ENCODE measurements at regions not wholly inside any gene's neighbourhood (a gene's known extent, or its start where the extent isn't known, plus 50 kb on each side); places are given as distances from the start of the nearest gene placed in this dataset.

DNA sequence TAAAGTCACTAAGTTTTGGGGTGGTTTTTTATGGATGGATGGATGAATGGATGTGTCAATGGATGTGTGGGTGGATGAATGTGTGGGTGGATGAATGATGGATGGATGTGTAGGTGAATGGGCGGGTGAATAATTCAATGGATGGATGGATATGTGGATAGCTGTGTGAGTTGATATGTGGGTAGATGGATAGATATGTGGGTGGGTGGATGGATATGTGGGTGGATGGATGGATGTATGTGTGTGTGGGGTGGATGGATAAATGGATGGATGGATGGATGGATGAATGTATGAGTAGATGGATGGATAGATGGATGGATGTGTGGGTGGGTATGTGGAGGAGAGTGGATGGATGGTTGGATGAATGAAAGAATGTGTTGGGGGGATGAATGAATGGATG, 310.1 kb upstream of the C16orf82 start:
- DNase-seq (ENCODE audit: low spot score) (no peak), ATAC-seq (no peak)
- H3K27me3 Mint-ChIP-seq (ENCODE audit: low read depth), result peaks cover 60% of the 10 kb centered on the region
- H3K4me3 Mint-ChIP-seq, result no peak overlapping the region
- ChIA-PET CTCF (no interaction called here), POLR2A (no interaction called here)
- peaks cover 41% of the 10 kb centered on the region for H3K9me3 Mint-ChIP-seq
- H3K36me3 Mint-ChIP-seq, result no peaks in the 10 kb centered on the region; the same call in 1 of the 2 replicates
- H3K4me1 Mint-ChIP-seq, result no peaks in the 10 kb centered on the region
- H3K27ac Mint-ChIP-seq, result no peak overlapping the region
- TF ChIP-seq, protein P1, sequence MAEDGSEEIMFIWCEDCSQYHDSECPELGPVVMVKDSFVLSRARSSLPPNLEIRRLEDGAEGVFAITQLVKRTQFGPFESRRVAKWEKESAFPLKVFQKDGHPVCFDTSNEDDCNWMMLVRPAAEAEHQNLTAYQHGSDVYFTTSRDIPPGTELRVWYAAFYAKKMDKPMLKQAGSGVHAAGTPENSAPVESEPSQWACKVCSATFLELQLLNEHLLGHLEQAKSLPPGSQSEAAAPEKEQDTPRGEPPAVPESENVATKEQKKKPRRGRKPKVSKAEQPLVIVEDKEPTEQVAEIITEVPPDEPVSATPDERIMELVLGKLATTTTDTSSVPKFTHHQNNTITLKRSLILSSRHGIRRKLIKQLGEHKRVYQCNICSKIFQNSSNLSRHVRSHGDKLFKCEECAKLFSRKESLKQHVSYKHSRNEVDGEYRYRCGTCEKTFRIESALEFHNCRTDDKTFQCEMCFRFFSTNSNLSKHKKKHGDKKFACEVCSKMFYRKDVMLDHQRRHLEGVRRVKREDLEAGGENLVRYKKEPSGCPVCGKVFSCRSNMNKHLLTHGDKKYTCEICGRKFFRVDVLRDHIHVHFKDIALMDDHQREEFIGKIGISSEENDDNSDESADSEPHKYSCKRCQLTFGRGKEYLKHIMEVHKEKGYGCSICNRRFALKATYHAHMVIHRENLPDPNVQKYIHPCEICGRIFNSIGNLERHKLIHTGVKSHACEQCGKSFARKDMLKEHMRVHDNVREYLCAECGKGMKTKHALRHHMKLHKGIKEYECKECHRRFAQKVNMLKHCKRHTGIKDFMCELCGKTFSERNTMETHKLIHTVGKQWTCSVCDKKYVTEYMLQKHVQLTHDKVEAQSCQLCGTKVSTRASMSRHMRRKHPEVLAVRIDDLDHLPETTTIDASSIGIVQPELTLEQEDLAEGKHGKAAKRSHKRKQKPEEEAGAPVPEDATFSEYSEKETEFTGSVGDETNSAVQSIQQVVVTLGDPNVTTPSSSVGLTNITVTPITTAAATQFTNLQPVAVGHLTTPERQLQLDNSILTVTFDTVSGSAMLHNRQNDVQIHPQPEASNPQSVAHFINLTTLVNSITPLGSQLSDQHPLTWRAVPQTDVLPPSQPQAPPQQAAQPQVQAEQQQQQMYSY (CRISPR knock-in tag; IDR thresholded peaks at IDR 0.05), result no peak
- TF ChIP-seq ZNF671 (CRISPR knock-in tag; IDR thresholded peaks at IDR 0.05) (no peak), ZNF121 (CRISPR knock-in tag; IDR thresholded peaks at IDR 0.05) (no peak), KAT7 (CRISPR knock-in tag; IDR thresholded peaks at IDR 0.05; ENCODE audit: borderline replicate concordance) (no peak), RELA (CRISPR knock-in tag; IDR thresholded peaks at IDR 0.05; ENCODE audit: borderline replicate concordance) (no peak), MXD4 (CRISPR knock-in tag; IDR thresholded peaks at IDR 0.05; ENCODE audit: borderline replicate concordance) (no peak), EMX1 (CRISPR knock-in tag; IDR thresholded peaks at IDR 0.05) (no peak), ZNF232 (CRISPR knock-in tag; IDR thresholded peaks at IDR 0.05) (no peak), OVOL2 (CRISPR knock-in tag; IDR thresholded peaks at IDR 0.05; ENCODE audit: borderline replicate concordance) (no peak), NR3C1 (CRISPR knock-in tag; conservative IDR thresholded peaks at IDR 0.05; ENCODE audit: low read depth) (no peak), ZNF263 (CRISPR knock-in tag; IDR thresholded peaks at IDR 0.05; ENCODE audit: low read depth) (no peak), CREM (CRISPR knock-in tag; IDR thresholded peaks at IDR 0.05) (no peak)
- TF ChIP-seq, protein P2, sequence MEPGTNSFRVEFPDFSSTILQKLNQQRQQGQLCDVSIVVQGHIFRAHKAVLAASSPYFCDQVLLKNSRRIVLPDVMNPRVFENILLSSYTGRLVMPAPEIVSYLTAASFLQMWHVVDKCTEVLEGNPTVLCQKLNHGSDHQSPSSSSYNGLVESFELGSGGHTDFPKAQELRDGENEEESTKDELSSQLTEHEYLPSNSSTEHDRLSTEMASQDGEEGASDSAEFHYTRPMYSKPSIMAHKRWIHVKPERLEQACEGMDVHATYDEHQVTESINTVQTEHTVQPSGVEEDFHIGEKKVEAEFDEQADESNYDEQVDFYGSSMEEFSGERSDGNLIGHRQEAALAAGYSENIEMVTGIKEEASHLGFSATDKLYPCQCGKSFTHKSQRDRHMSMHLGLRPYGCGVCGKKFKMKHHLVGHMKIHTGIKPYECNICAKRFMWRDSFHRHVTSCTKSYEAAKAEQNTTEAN (CRISPR knock-in tag; IDR thresholded peaks at IDR 0.05), result no peak
- TF ChIP-seq, protein P3, sequence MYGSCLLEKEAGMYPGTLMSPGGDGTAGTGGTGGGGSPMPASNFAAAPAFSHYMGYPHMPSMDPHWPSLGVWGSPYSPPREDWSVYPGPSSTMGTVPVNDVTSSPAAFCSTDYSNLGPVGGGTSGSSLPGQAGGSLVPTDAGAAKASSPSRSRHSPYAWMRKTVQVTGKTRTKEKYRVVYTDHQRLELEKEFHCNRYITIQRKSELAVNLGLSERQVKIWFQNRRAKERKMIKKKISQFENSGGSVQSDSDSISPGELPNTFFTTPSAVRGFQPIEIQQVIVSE (CRISPR knock-in tag; IDR thresholded peaks at IDR 0.05; ENCODE audit: borderline replicate concordance), result no peak
- TF ChIP-seq, protein P4, sequence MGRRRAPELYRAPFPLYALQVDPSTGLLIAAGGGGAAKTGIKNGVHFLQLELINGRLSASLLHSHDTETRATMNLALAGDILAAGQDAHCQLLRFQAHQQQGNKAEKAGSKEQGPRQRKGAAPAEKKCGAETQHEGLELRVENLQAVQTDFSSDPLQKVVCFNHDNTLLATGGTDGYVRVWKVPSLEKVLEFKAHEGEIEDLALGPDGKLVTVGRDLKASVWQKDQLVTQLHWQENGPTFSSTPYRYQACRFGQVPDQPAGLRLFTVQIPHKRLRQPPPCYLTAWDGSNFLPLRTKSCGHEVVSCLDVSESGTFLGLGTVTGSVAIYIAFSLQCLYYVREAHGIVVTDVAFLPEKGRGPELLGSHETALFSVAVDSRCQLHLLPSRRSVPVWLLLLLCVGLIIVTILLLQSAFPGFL (CRISPR knock-in tag; IDR thresholded peaks at IDR 0.05; ENCODE audit: borderline replicate concordance), result no peak
- TF ChIP-seq, protein P5, sequence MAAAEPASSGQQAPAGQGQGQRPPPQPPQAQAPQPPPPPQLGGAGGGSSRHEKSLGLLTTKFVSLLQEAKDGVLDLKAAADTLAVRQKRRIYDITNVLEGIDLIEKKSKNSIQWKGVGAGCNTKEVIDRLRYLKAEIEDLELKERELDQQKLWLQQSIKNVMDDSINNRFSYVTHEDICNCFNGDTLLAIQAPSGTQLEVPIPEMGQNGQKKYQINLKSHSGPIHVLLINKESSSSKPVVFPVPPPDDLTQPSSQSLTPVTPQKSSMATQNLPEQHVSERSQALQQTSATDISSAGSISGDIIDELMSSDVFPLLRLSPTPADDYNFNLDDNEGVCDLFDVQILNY (CRISPR knock-in tag; IDR thresholded peaks at IDR 0.05), result no peak
- TF ChIP-seq, protein P6, sequence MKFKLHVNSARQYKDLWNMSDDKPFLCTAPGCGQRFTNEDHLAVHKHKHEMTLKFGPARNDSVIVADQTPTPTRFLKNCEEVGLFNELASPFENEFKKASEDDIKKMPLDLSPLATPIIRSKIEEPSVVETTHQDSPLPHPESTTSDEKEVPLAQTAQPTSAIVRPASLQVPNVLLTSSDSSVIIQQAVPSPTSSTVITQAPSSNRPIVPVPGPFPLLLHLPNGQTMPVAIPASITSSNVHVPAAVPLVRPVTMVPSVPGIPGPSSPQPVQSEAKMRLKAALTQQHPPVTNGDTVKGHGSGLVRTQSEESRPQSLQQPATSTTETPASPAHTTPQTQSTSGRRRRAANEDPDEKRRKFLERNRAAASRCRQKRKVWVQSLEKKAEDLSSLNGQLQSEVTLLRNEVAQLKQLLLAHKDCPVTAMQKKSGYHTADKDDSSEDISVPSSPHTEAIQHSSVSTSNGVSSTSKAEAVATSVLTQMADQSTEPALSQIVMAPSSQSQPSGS (CRISPR knock-in tag; IDR thresholded peaks at IDR 0.05; ENCODE audit: borderline replicate concordance, low read depth), result no peak

DNA sequence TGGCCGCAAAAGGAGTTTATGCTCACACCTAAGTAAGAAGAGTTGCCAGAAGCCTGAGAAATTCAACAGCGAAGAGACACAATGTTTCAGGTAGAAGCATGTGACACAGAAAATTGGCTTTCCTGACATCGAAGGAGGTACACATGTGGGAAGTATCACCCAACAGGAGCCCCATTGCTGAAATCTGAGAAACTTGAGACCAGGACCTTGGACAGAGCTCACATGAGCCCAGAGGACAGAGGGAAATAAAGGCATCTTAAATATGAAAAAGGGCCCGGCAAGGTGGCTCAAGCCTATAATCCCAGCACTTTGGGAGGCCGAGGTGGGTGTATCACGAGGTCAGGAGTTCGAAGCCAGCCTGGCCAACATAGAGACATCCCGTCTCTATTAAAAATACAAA, 304.1 kb upstream of the C16orf82 start:
- H3K27ac Mint-ChIP-seq, result no peak overlapping the region
- no peak overlapping the region for H3K4me3 Mint-ChIP-seq
- H3K4me1 Mint-ChIP-seq, result no peaks in the 10 kb centered on the region
- ChIA-PET POLR2A (no interaction called here), CTCF (interaction anchor here (0.6 to 0.8 kb wide), 2 partner anchors 117 to 347 kb away, joined by 3 to 8 read pairs; no protein-coding TSS in a partner anchor)
- H3K9me3 Mint-ChIP-seq, result peaks cover 30% of the 10 kb centered on the region
- peaks cover 21% of the 10 kb centered on the region for H3K27me3 Mint-ChIP-seq (ENCODE audit: low read depth)
- ATAC-seq (no peak), DNase-seq (ENCODE audit: low spot score) (peak; percentile 12)
- H3K36me3 Mint-ChIP-seq, result no peaks in the 10 kb centered on the region; the same call in 1 of the 2 replicates
- TF ChIP-seq ZNF671 (CRISPR knock-in tag; IDR thresholded peaks at IDR 0.05) (no peak), RELA (CRISPR knock-in tag; IDR thresholded peaks at IDR 0.05; ENCODE audit: borderline replicate concordance) (no peak), GTF2I (CRISPR knock-in tag; conservative IDR thresholded peaks at IDR 0.05) (no peak), CREB1 (CRISPR knock-in tag; IDR thresholded peaks at IDR 0.05) (no peak)
- TF ChIP-seq, protein P7, sequence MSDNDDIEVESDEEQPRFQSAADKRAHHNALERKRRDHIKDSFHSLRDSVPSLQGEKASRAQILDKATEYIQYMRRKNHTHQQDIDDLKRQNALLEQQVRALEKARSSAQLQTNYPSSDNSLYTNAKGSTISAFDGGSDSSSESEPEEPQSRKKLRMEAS (CRISPR knock-in tag; IDR thresholded peaks at IDR 0.05), result no peak
- TF ChIP-seq, protein P8, sequence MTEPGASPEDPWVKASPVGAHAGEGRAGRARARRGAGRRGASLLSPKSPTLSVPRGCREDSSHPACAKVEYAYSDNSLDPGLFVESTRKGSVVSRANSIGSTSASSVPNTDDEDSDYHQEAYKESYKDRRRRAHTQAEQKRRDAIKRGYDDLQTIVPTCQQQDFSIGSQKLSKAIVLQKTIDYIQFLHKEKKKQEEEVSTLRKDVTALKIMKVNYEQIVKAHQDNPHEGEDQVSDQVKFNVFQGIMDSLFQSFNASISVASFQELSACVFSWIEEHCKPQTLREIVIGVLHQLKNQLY (CRISPR knock-in tag; IDR thresholded peaks at IDR 0.05), result no peak
- TF ChIP-seq, protein P9, sequence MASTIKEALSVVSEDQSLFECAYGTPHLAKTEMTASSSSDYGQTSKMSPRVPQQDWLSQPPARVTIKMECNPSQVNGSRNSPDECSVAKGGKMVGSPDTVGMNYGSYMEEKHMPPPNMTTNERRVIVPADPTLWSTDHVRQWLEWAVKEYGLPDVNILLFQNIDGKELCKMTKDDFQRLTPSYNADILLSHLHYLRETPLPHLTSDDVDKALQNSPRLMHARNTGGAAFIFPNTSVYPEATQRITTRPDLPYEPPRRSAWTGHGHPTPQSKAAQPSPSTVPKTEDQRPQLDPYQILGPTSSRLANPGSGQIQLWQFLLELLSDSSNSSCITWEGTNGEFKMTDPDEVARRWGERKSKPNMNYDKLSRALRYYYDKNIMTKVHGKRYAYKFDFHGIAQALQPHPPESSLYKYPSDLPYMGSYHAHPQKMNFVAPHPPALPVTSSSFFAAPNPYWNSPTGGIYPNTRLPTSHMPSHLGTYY (CRISPR knock-in tag; IDR thresholded peaks at IDR 0.05), result no peak
